ENCODE measurements at regions not wholly inside any gene's neighbourhood (a gene's known extent, or its start where the extent isn't known, plus 50 kb on each side); places are given as distances from the start of the nearest gene placed in this dataset.

DNA sequence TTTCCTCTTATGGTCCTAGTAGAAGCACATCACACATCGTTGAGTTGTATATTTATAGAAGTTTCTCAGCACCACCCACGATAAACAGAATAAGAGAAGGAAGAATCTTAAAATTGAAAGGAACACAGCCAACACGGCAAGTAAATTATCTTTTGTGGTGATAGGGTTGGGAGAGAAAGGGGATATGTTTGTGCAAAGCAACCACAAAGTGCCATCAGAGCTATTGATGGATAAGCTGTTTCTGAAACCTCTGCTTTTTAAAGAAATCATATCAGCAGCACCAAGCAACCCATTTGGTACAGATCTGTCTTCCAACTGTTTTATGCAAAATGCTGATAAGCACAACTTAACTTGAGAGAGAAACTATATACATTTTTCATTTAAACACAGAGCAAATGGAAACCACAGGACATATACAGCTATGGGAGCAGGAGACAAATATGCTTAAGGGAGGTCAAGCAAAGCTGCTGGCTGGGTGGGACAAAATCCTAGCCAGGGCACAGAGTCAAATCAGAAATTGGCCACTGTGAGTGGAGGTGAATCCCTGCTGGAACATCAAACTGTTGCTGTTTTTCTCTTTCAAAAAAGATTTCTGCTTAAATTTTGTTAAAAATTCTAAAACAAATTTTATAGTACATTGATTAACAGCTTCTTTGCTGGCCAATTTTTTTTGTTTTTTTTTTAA, 194.0 kb upstream of the HHIP start:
- ATAC-seq (ENCODE audit: low read depth) (no peak), DNase-seq (ENCODE audit: low spot score) (no peak)
- H3K4me1 ChIP-seq (ENCODE audit: insufficient read depth, poor library complexity, severe bottlenecking) = no peaks in the 10 kb centered on the region
- no peaks in the 10 kb centered on the region for H3K36me3 ChIP-seq (ENCODE audit: low read depth)
- H3K27ac ChIP-seq (ENCODE audit: poor library complexity, severe bottlenecking) = no peak overlapping the region
- H3K27me3 ChIP-seq (ENCODE audit: insufficient read depth, poor library complexity, severe bottlenecking) = no peaks in the 10 kb centered on the region
- TF ChIP-seq, protein P1, sequence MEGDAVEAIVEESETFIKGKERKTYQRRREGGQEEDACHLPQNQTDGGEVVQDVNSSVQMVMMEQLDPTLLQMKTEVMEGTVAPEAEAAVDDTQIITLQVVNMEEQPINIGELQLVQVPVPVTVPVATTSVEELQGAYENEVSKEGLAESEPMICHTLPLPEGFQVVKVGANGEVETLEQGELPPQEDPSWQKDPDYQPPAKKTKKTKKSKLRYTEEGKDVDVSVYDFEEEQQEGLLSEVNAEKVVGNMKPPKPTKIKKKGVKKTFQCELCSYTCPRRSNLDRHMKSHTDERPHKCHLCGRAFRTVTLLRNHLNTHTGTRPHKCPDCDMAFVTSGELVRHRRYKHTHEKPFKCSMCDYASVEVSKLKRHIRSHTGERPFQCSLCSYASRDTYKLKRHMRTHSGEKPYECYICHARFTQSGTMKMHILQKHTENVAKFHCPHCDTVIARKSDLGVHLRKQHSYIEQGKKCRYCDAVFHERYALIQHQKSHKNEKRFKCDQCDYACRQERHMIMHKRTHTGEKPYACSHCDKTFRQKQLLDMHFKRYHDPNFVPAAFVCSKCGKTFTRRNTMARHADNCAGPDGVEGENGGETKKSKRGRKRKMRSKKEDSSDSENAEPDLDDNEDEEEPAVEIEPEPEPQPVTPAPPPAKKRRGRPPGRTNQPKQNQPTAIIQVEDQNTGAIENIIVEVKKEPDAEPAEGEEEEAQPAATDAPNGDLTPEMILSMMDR (IDR thresholded peaks at IDR 0.05; ENCODE audit: poor library complexity, severe bottlenecking) = no peak
- H3K4me3 ChIP-seq (ENCODE audit: severe bottlenecking) = no peak overlapping the region
- H3K9me3 ChIP-seq (ENCODE audit: severe bottlenecking) = no peaks in the 10 kb centered on the region

- Histone ChIP-seq H3K27me3 (ENCODE audit: insufficient read depth, poor library complexity, severe bottlenecking) (no peaks in the 10 kb centered on the region), H3K4me1 (ENCODE audit: insufficient read depth, poor library complexity, severe bottlenecking) (no peaks in the 10 kb centered on the region), H3K9me3 (ENCODE audit: severe bottlenecking) (no peaks in the 10 kb centered on the region), H3K27ac (ENCODE audit: poor library complexity, severe bottlenecking) (no peak overlapping the region), H3K36me3 (ENCODE audit: low read depth) (no peaks in the 10 kb centered on the region), H3K4me3 (ENCODE audit: severe bottlenecking) (no peak overlapping the region)
- no peak for ATAC-seq (ENCODE audit: low read depth)
- DNase-seq (ENCODE audit: low spot score) = no peak
- TF ChIP-seq, protein P1 (IDR thresholded peaks at IDR 0.05; ENCODE audit: poor library complexity, severe bottlenecking) = no peak
Observed at GRCh38 chr4:144456196-144456595, 189.8 kb upstream of the HHIP start.

DNA sequence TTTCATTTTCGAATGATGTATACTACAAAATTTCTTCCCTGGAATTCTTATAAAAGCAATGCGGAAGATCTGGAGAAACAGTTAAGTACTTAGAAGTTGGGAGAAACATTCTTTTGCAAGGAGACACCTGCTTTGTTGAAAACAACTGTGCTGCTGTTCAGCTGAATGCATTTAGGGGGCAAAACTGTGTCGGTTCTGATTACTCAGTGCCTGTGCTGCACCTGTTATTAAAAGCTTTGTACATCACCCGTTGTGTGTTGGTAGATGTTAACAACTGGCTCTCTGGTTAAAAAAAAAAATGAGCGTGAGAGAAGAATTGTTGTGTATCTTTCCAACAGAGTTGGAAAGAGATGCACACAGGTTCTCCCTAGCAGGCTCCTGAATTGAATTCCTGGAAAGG, 184.1 kb upstream of the HHIP start:
- ATAC-seq (ENCODE audit: low read depth) = no peak

GRCh38 chr4:144463236-144463635, 182.7 kb upstream of the HHIP start:
- no peak for ATAC-seq (ENCODE audit: low read depth)
- TF ChIP-seq, protein P1 (IDR thresholded peaks at IDR 0.05; ENCODE audit: poor library complexity, severe bottlenecking) = no peak

More for the DNA sequence above, 184.1 kb upstream of the HHIP start:
- Histone ChIP-seq H3K9me3 (ENCODE audit: severe bottlenecking) (no peaks in the 10 kb centered on the region), H3K36me3 (ENCODE audit: low read depth) (no peaks in the 10 kb centered on the region), H3K27me3 (ENCODE audit: insufficient read depth, poor library complexity, severe bottlenecking) (no peaks in the 10 kb centered on the region), H3K4me3 (ENCODE audit: severe bottlenecking) (no peak overlapping the region), H3K27ac (ENCODE audit: poor library complexity, severe bottlenecking) (no peak overlapping the region), H3K4me1 (ENCODE audit: insufficient read depth, poor library complexity, severe bottlenecking) (no peaks in the 10 kb centered on the region)
- DNase-seq (ENCODE audit: low spot score) = no peak
- TF ChIP-seq, protein P1 (IDR thresholded peaks at IDR 0.05; ENCODE audit: poor library complexity, severe bottlenecking) = no peak

DNA sequence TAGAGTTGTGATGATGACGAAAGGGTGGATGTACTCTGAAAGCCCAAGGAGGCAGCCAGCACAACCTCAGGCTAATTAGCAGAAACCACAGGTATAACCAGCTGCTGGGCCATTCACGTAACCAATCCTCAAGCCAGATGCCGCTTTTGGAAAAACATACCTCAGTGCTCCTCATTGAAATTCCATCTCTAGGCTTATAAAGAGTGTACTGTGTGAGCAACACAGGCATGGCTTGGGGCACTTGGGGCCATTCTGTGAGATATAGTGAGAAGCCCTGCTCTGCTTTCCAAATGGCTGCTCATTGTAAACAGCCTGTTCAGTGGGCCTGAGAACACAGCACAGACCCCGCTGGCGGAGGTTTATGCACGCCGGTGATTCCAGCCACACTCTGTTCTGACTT, 182.1 kb upstream of the HHIP start:
- TF ChIP-seq, protein P1 (IDR thresholded peaks at IDR 0.05; ENCODE audit: poor library complexity, severe bottlenecking) = no peak
- no peak overlapping the region for H3K27ac ChIP-seq (ENCODE audit: poor library complexity, severe bottlenecking)
- H3K4me1 ChIP-seq (ENCODE audit: insufficient read depth, poor library complexity, severe bottlenecking) = no peaks in the 10 kb centered on the region
- DNase-seq (ENCODE audit: low spot score) = no peak
- no peak overlapping the region for H3K4me3 ChIP-seq (ENCODE audit: severe bottlenecking)
- H3K36me3 ChIP-seq (ENCODE audit: low read depth) = no peaks in the 10 kb centered on the region
- H3K9me3 ChIP-seq (ENCODE audit: severe bottlenecking) = no peaks in the 10 kb centered on the region
- no peaks in the 10 kb centered on the region for H3K27me3 ChIP-seq (ENCODE audit: insufficient read depth, poor library complexity, severe bottlenecking)
- no peak for ATAC-seq (ENCODE audit: low read depth)

More at GRCh38 chr4:144463236-144463635, 182.7 kb upstream of the HHIP start:
- no peaks in the 10 kb centered on the region for H3K27me3 ChIP-seq (ENCODE audit: insufficient read depth, poor library complexity, severe bottlenecking)
- no peaks in the 10 kb centered on the region for H3K4me1 ChIP-seq (ENCODE audit: insufficient read depth, poor library complexity, severe bottlenecking)
- DNase-seq (ENCODE audit: low spot score) = no peak
- no peak overlapping the region for H3K4me3 ChIP-seq (ENCODE audit: severe bottlenecking)
- no peaks in the 10 kb centered on the region for H3K36me3 ChIP-seq (ENCODE audit: low read depth)
- H3K27ac ChIP-seq (ENCODE audit: poor library complexity, severe bottlenecking) = no peak overlapping the region
- no peaks in the 10 kb centered on the region for H3K9me3 ChIP-seq (ENCODE audit: severe bottlenecking)
